Activated T-helper 9 cell treated with anti-CD3 and anti-CD28 coated beads, Interleukin-2, amount 50 U/mL, for 16 hours (primary cell): ENCODE measurements at regions not wholly inside any gene's neighbourhood (a gene's known extent, or its start where the extent isn't known, plus 50 kb on each side); places are given as distances from the start of the nearest gene placed in this dataset.

Experiments
- DNase-seq: peaks from one replicate; pipeline ENCODE4 v3.0.0-alpha.2; 2020; ENCODE audit warnings: low read depth

GRCh38 chr12:65597527-65597926, 226.8 kb upstream of the HMGA2 start:
- no peak for DNase-seq

GRCh38 chr12:65598688-65599087, 225.6 kb upstream of the HMGA2 start:
- DNase-seq, result no peak

- DNase-seq, result no peak
These were observed 222.1 kb upstream of the HMGA2 start for GRCh38 chr12:65602253-65602609.

- no peak for DNase-seq
These were observed 221.5 kb upstream of the HMGA2 start for GRCh38 chr12:65602610-65603295.

GRCh38 chr12:65603438-65604351, 220.6 kb upstream of the HMGA2 start:
- DNase-seq, result no peak

GRCh38 chr12:65605019-65605418, 219.3 kb upstream of the HMGA2 start:
- DNase-seq, result no peak

- DNase-seq, result no peak
These were observed 218.1 kb upstream of the HMGA2 start for GRCh38 chr12:65606008-65606766.

GRCh38 chr12:65607401-65607841, 216.9 kb upstream of the HMGA2 start:
- no peak for DNase-seq

- DNase-seq, result no peak
These were observed 215.9 kb upstream of the HMGA2 start for GRCh38 chr12:65608319-65608916.

GRCh38 chr12:65609359-65609771, 214.9 kb upstream of the HMGA2 start:
- no peak for DNase-seq

- no peak for DNase-seq
These were observed 212.9 kb upstream of the HMGA2 start for GRCh38 chr12:65611396-65611795.

GRCh38 chr12:65612440-65612839, 211.8 kb upstream of the HMGA2 start:
- no peak for DNase-seq

GRCh38 chr12:65613692-65614091, 210.6 kb upstream of the HMGA2 start:
- DNase-seq, result no peak

GRCh38 chr12:65614259-65614889, 209.9 kb upstream of the HMGA2 start:
- no peak for DNase-seq

GRCh38 chr12:65615118-65615517, 209.2 kb upstream of the HMGA2 start:
- no peak for DNase-seq

- DNase-seq, result no peak
These were observed 208.3 kb upstream of the HMGA2 start for GRCh38 chr12:65616022-65616421.

- no peak for DNase-seq
These were observed 205.7 kb upstream of the HMGA2 start for GRCh38 chr12:65618588-65618987.

GRCh38 chr12:65619018-65619417, 205.3 kb upstream of the HMGA2 start:
- no peak for DNase-seq

GRCh38 chr12:65620046-65620445, 204.2 kb upstream of the HMGA2 start:
- no peak for DNase-seq

- no peak for DNase-seq
These were observed 202.2 kb upstream of the HMGA2 start for GRCh38 chr12:65622056-65622455.

- DNase-seq, result no peak
These were observed 200.8 kb upstream of the HMGA2 start for GRCh38 chr12:65623507-65623906.
